ENCODE measurements at regions not wholly inside any gene's neighbourhood (a gene's known extent, or its start where the extent isn't known, plus 50 kb on each side); places are given as distances from the start of the nearest gene placed in this dataset.

GRCh38 chr2:226508683-226509082, 290.9 kb downstream of the IRS1 start:
- Histone ChIP-seq H3K4me1 (ENCODE audit: low read depth) (no peaks in the 10 kb centered on the region), H3K4me3 (no peak overlapping the region), H3K36me3 (ENCODE audit: low read depth) (no peaks in the 10 kb centered on the region), H3K9me3 (peaks cover 5% of the 10 kb centered on the region)
- intact Hi-C loops (cut with DNase I, micrococcal nuclease): no loop called here
- no peak for TF ChIP-seq CTCF (IDR thresholded peaks at IDR 0.05)
- ATAC-seq (no peak), DNase-seq (no peak)

GRCh38 chr2:226508005-226508404, 291.6 kb downstream of the IRS1 start:
- no peak for TF ChIP-seq CTCF (IDR thresholded peaks at IDR 0.05)
- intact Hi-C loops (cut with DNase I, micrococcal nuclease): no loop called here
- Histone ChIP-seq H3K4me1 (ENCODE audit: low read depth) (no peaks in the 10 kb centered on the region), H3K9me3 (peaks cover 5% of the 10 kb centered on the region), H3K4me3 (no peak overlapping the region), H3K36me3 (ENCODE audit: low read depth) (no peaks in the 10 kb centered on the region)
- no peak for DNase-seq
- no peak for ATAC-seq

DNA sequence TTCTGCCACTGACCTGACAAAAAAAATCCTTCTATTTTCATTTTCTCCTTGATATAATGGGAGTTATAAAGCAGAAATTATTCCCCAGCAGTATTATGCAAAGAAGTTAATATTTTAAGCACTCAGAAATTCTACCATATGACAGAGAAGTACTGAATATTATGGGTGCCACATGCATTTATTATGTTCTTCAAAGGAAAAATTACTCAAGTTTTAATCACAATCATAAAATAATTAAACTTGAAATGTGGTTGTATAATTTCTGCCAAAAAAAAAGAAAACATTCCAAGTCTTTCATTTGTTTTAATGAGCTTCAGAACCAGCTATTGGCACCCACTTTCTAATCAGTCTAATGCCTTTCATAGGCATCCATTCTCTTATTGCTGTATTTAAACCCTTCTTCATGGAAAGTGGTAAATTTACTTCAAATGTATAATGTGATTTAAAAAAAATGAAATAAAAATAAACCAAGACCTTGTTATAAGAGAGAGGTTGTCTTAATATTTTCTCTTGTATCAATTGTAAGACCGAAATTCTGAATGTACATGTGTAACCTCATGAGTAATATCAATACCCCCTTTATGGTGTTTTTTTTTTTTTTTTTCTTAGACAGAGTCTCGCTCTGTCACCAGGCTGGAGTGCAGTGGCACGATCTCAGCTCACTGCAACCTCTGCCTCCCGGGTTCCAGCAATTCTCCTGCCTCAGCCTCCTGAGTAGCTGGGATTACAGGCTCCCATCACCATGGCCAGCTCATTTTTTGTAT, 302.3 kb downstream of the IRS1 start:
- H3K9me3 ChIP-seq: no peaks in the 10 kb centered on the region
- H3K4me3 ChIP-seq: no peak overlapping the region
- DNase-seq (no peak), ATAC-seq (no peak)
- intact Hi-C loops (cut with DNase I, micrococcal nuclease): no loop called here
- H3K4me1 ChIP-seq (ENCODE audit: low read depth): no peaks in the 10 kb centered on the region
- H3K36me3 ChIP-seq (ENCODE audit: low read depth): no peaks in the 10 kb centered on the region
- no peak for TF ChIP-seq CTCF (IDR thresholded peaks at IDR 0.05)

DNA sequence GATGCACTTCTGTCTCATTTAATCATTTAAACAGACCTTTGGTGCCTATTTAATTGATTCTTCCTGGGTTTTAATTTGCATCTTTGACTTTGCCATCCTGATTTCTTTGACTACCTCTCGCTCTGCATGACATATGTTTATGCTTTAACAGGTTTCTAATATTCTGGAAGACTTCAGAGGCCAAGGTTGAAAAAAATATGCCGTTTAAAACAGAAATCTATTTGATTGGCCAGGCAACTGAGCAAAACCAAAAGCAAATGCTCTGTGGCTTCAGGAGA, 303.4 kb downstream of the IRS1 start:
- H3K36me3 ChIP-seq (ENCODE audit: low read depth): no peaks in the 10 kb centered on the region
- no peak for TF ChIP-seq CTCF (IDR thresholded peaks at IDR 0.05)
- H3K9me3 ChIP-seq: no peaks in the 10 kb centered on the region
- no peak for ATAC-seq
- no peak overlapping the region for H3K4me3 ChIP-seq
- no peaks in the 10 kb centered on the region for H3K4me1 ChIP-seq (ENCODE audit: low read depth)
- no peak for DNase-seq
- intact Hi-C loops (cut with DNase I, micrococcal nuclease): no loop called here

DNA sequence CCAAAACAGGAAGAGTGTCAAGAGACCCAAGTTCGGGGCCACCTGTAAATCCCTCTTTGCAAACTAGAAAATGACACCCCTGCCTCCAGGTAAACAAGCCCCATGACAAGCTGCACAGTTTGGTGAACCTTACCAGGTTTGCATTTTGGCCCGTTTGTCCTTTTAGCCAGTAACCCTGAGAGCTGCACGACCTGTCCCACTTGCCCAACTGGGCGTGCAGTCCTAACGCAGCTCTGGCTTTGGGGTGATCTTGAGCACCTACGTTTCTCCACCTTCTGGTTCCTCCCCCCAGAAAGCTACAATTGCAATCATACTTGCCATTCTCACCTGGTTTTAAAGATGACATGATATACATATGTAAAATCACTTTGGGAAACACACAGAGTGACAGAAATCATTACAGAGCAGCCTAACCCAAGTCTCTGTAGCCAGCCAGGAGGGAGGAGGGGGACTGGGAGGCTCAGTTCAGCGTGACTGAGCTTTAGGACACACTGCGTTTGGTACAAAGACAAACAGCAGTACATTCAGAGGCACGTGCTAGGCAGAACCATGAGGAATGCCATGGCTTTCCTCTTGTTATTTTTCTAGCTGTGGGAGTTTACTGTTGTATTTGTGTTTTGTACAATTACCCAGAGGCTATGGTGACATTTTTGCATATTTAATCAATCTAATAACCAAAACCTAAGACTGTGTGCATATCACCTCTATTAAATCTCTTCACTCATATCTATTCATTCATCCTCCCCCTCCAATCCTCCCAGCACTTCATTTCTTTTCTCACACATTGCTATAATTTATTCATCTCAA, 304.0 kb downstream of the IRS1 start:
- Histone ChIP-seq H3K4me1 (ENCODE audit: low read depth) (no peaks in the 10 kb centered on the region), H3K4me3 (no peak overlapping the region), H3K36me3 (ENCODE audit: low read depth) (no peaks in the 10 kb centered on the region), H3K9me3 (no peaks in the 10 kb centered on the region)
- intact Hi-C loops (cut with DNase I, micrococcal nuclease): no loop called here
- ATAC-seq (no peak), DNase-seq (no peak)
- TF ChIP-seq CTCF (IDR thresholded peaks at IDR 0.05): no peak
